OCI-M1 (cell line): ENCODE measurements at regions not wholly inside any gene's neighbourhood (a gene's known extent, or its start where the extent isn't known, plus 50 kb on each side); places are given as distances from the start of the nearest gene placed in this dataset.
A peak's percentile ranks its signal among the peaks of the same experiment; 100 is the strongest.
"Not testable (repeated sequence)": the region's sequence is repeated elsewhere in the genome, so short reads cannot be mapped to it uniquely, and the experiment has no call there.

Experiments used
- DNase-seq: peaks from one replicate; lab custom pipeline; 2025; lab: John Stamatoyannopoulos, UW

- DNase-seq: no peak
These were observed 425.9 kb downstream of the EPHA3 start for GRCh38 chr3:89533275-89533674.

GRCh38 chr3:89554587-89554986 lies 447.2 kb downstream of the EPHA3 start:
- DNase-seq: not testable (repeated sequence)

- no peak for DNase-seq
These were observed 451.3 kb downstream of the EPHA3 start for GRCh38 chr3:89558711-89559110.

GRCh38 chr3:89560568-89560967 lies 453.1 kb downstream of the EPHA3 start:
- DNase-seq: peak; percentile 15

- DNase-seq: no peak
These were observed 455.0 kb downstream of the EPHA3 start for GRCh38 chr3:89562373-89562772.

- no peak for DNase-seq
These were observed 457.7 kb downstream of the EPHA3 start for GRCh38 chr3:89565098-89565497.

- DNase-seq: no peak
These were observed 463.0 kb downstream of the EPHA3 start for GRCh38 chr3:89570465-89570864.

GRCh38 chr3:89571298-89571697 lies 463.9 kb downstream of the EPHA3 start:
- no peak for DNase-seq

- no peak for DNase-seq
These were observed 464.3 kb downstream of the EPHA3 start for GRCh38 chr3:89571707-89572106.

GRCh38 chr3:89572261-89572660 lies 464.8 kb downstream of the EPHA3 start:
- no peak for DNase-seq

GRCh38 chr3:89576417-89576816 lies 469.0 kb downstream of the EPHA3 start:
- no peak for DNase-seq

- DNase-seq: no peak
These were observed 470.5 kb downstream of the EPHA3 start for GRCh38 chr3:89577637-89578530.

- no peak for DNase-seq
These were observed 473.4 kb downstream of the EPHA3 start for GRCh38 chr3:89580859-89581258.

GRCh38 chr3:89584398-89584797 lies 477.0 kb downstream of the EPHA3 start:
- DNase-seq: no peak

GRCh38 chr3:89586256-89586655 lies 478.8 kb downstream of the EPHA3 start:
- no peak for DNase-seq

- peak; percentile 60 for DNase-seq
These were observed 479.3 kb downstream of the EPHA3 start for GRCh38 chr3:89586676-89587075.

- DNase-seq: peak; percentile 1
These were observed 498.7 kb downstream of the EPHA3 start for GRCh38 chr3:89606151-89606550.

GRCh38 chr3:89612027-89612426 lies 504.6 kb downstream of the EPHA3 start:
- DNase-seq: no peak

- no peak for DNase-seq
These were observed 505.8 kb downstream of the EPHA3 start for GRCh38 chr3:89613241-89613640.

GRCh38 chr3:89617706-89618105 lies 510.3 kb downstream of the EPHA3 start:
- no peak for DNase-seq

GRCh38 chr3:89619263-89619662 lies 511.8 kb downstream of the EPHA3 start:
- DNase-seq: no peak

GRCh38 chr3:89622063-89622700 lies 514.8 kb downstream of the EPHA3 start:
- no peak for DNase-seq

- DNase-seq: no peak
These were observed 517.1 kb downstream of the EPHA3 start for GRCh38 chr3:89624494-89624893.
